WTC11 (cell line): ENCODE measurements at regions not wholly inside any gene's neighbourhood (a gene's known extent, or its start where the extent isn't known, plus 50 kb on each side); places are given as distances from the start of the nearest gene placed in this dataset.
"Not testable (repeated sequence)": the region's sequence is repeated elsewhere in the genome, so short reads cannot be mapped to it uniquely, and the experiment has no call there.

Experiments used
- ATAC-seq: fragments of 200-7000 bp; cut with Tn5 transposase; 2 replicates; pipeline ENCODE4 v1.10.0; 2021; ENCODE audit warnings: mild to moderate bottlenecking, moderate library complexity
- CTCF ChIA-PET: fragments of 300-600 bp; sonication (Branson Sonifier 250); formaldehyde crosslinking; loops from one replicate; lab custom pipeline; 2021; ENCODE audit warnings: antibody characterized with exemption; lab: Charles Lee
- POLR2A ChIA-PET: fragments of 350-600 bp; sonication (Branson Sonifier 250); formaldehyde crosslinking; loops from one replicate; lab custom pipeline; 2021; ENCODE audit warnings: antibody characterized with exemption; lab: Charles Lee
- DNase-seq: peaks from one replicate; pipeline ENCODE4 v3.0.0; 2021; ENCODE audit warnings: low spot score
- H3K27ac Mint-ChIP-seq: 2 replicates; pipeline ENCODE4 v1.8.0; 2021; ENCODE audit warnings: mixed read lengths
- H3K27me3 Mint-ChIP-seq: 2 replicates; pipeline ENCODE4 v1.8.0; 2021; ENCODE audit warnings: low read depth, mild to moderate bottlenecking, moderate library complexity, mixed read lengths
- H3K36me3 Mint-ChIP-seq: 2 replicates; pipeline ENCODE4 v1.8.0; 2021; ENCODE audit warnings: mixed read lengths
- H3K4me1 Mint-ChIP-seq: 2 replicates; pipeline ENCODE4 v1.8.0; 2022; ENCODE audit warnings: mixed read lengths
- H3K4me3 Mint-ChIP-seq: 2 replicates; pipeline ENCODE4 v1.8.0; 2021; ENCODE audit warnings: mild to moderate bottlenecking, moderate library complexity, mixed read lengths
- H3K9me3 Mint-ChIP-seq: 2 replicates; pipeline ENCODE4 v1.8.0; 2021; ENCODE audit warnings: mixed read lengths
- AR ChIP-seq: fragments of 250-450 bp; sonication (Bioruptor Pico); IDR thresholded peaks from 2 replicates; pipeline ENCODE4 v1.9.0; 2021; ENCODE audit warnings: mild to moderate bottlenecking
- ATF3 ChIP-seq: sonication (generic); formaldehyde crosslinking; conservative IDR thresholded peaks from 2 replicates; pipeline ENCODE4 v1.8.1; 2022; ENCODE audit warnings: mild to moderate bottlenecking, missing genetic modification reagents
- CREM ChIP-seq: sonication (generic); formaldehyde crosslinking; IDR thresholded peaks from 2 replicates; pipeline ENCODE4 v1.8.1; 2022; ENCODE audit warnings: mild to moderate bottlenecking, missing genetic modification reagents, moderate library complexity
- FOXJ3 ChIP-seq: sonication (generic); formaldehyde crosslinking; IDR thresholded peaks from 2 replicates; pipeline ENCODE4 v1.9.0; 2021; ENCODE audit warnings: missing genetic modification reagents, mild to moderate bottlenecking, borderline replicate concordance
- IRF1 ChIP-seq: sonication (generic); formaldehyde crosslinking; IDR thresholded peaks from 2 replicates; pipeline ENCODE4 v1.8.0; 2023; ENCODE audit warnings: missing genetic modification reagents
- IRF2 ChIP-seq: sonication (generic); formaldehyde crosslinking; IDR thresholded peaks from 2 replicates; pipeline ENCODE4 v1.8.0; 2022; ENCODE audit warnings: low read depth, missing genetic modification reagents, borderline replicate concordance
- JAZF1 ChIP-seq: fragments of 250-450 bp; sonication (Bioruptor Pico); IDR thresholded peaks from 2 replicates; pipeline ENCODE4 v1.9.0; 2021; ENCODE audit warnings: moderate library complexity, mild to moderate bottlenecking, inconsistent platforms
- MLX ChIP-seq: sonication (generic); formaldehyde crosslinking; IDR thresholded peaks from 2 replicates; pipeline ENCODE4 v1.8.1; 2023; ENCODE audit warnings: mild to moderate bottlenecking, missing genetic modification reagents, moderate library complexity
- MXD4 ChIP-seq: fragments of 250-450 bp; sonication (Bioruptor Pico); IDR thresholded peaks from 2 replicates; pipeline ENCODE4 v1.8.0; 2021; ENCODE audit warnings: mild to moderate bottlenecking, moderate library complexity, borderline replicate concordance
- PREB ChIP-seq: sonication (generic); formaldehyde crosslinking; IDR thresholded peaks from 2 replicates; pipeline ENCODE4 v1.8.1; 2022; ENCODE audit warnings: mild to moderate bottlenecking, missing genetic modification reagents, moderate library complexity, borderline replicate concordance
- RELA ChIP-seq: sonication (generic); formaldehyde crosslinking; IDR thresholded peaks from 2 replicates; pipeline ENCODE4 v1.8.1; 2022; ENCODE audit warnings: missing genetic modification reagents, mild to moderate bottlenecking, borderline replicate concordance
- RORB ChIP-seq: fragments of 250-450 bp; sonication (Bioruptor Pico); IDR thresholded peaks from 2 replicates; pipeline ENCODE4 v1.9.0; 2021; ENCODE audit warnings: mild to moderate bottlenecking
- SMAD3 ChIP-seq: sonication (generic); formaldehyde crosslinking; IDR thresholded peaks from 2 replicates; pipeline ENCODE4 v1.8.0; 2022; ENCODE audit warnings: missing genetic modification reagents, mild to moderate bottlenecking, borderline replicate concordance
- SMAD4 ChIP-seq: sonication (generic); formaldehyde crosslinking; IDR thresholded peaks from 2 replicates; pipeline ENCODE4 v1.8.0; 2022; ENCODE audit warnings: mild to moderate bottlenecking, missing genetic modification reagents
- SP1 ChIP-seq: sonication (generic); formaldehyde crosslinking; conservative IDR thresholded peaks from 2 replicates; pipeline ENCODE4 v1.8.1; 2022; ENCODE audit warnings: missing genetic modification reagents
- USF2 ChIP-seq: sonication (generic); formaldehyde crosslinking; IDR thresholded peaks from 2 replicates; pipeline ENCODE4 v1.8.1; 2023; ENCODE audit warnings: mild to moderate bottlenecking, missing genetic modification reagents, moderate library complexity
- ZBTB43 ChIP-seq: sonication (generic); formaldehyde crosslinking; IDR thresholded peaks from 2 replicates; pipeline ENCODE4 v1.8.1; 2023; ENCODE audit warnings: mild to moderate bottlenecking, missing genetic modification reagents
- ZNF263 ChIP-seq: sonication (generic); formaldehyde crosslinking; IDR thresholded peaks from 2 replicates; pipeline ENCODE4 v1.8.1; 2022; ENCODE audit warnings: low read depth, mild to moderate bottlenecking, moderate library complexity, missing genetic modification reagents
- ZNF671 ChIP-seq: fragments of 250-450 bp; sonication (Bioruptor Pico); IDR thresholded peaks from 2 replicates; pipeline ENCODE4 v1.8.0; 2021; ENCODE audit warnings: mild to moderate bottlenecking

GRCh38 chr5:115450741-115451140 lies 93.8 kb downstream of the FEM1C start (continued):
- no peak for TF ChIP-seq AR (CRISPR knock-in tag)

- peaks cover 17% of the 10 kb centered on the region for H3K9me3 Mint-ChIP-seq
- H3K27ac Mint-ChIP-seq, POLR2A ChIA-PET, H3K36me3 Mint-ChIP-seq, ATAC-seq, CTCF ChIA-PET, H3K4me3 Mint-ChIP-seq, H3K27me3 Mint-ChIP-seq, DNase-seq, H3K4me1 Mint-ChIP-seq: not testable (repeated sequence)
Measured at GRCh38 chr5:115448630-115449029, 95.9 kb downstream of the FEM1C start.

GRCh38 chr5:115440782-115441451 lies 103.7 kb downstream of the FEM1C start:
- peaks cover 55% of the 10 kb centered on the region for H3K9me3 Mint-ChIP-seq

GRCh38 chr5:115439639-115440038 lies 104.9 kb downstream of the FEM1C start:
- Mint-ChIP-seq H3K27me3 (peaks cover 12% of the 10 kb centered on the region), H3K4me1 (no peaks in the 10 kb centered on the region), H3K4me3 (no peak overlapping the region), H3K9me3 (peaks cover 55% of the 10 kb centered on the region), H3K27ac (no peak overlapping the region), H3K36me3 (peaks cover 33% of the 10 kb centered on the region)
- ATAC-seq (no peak), DNase-seq (no peak)
- ChIA-PET POLR2A (no interaction called here), CTCF (no interaction called here)
- TF ChIP-seq IRF1 (CRISPR knock-in tag), result no peak
- TF ChIP-seq USF2, result no peak
- TF ChIP-seq SMAD3 (CRISPR knock-in tag), result no peak
- TF ChIP-seq ZBTB43 (CRISPR knock-in tag), result no peak
- TF ChIP-seq SMAD4 (CRISPR knock-in tag), result no peak
- no peak for TF ChIP-seq ZNF671
- no peak for TF ChIP-seq SP1 (CRISPR knock-in tag)
- TF ChIP-seq FOXJ3 (CRISPR knock-in tag), result no peak
- TF ChIP-seq RELA (CRISPR knock-in tag), result no peak
- TF ChIP-seq IRF2 (CRISPR knock-in tag), result no peak
- no peak for TF ChIP-seq PREB (CRISPR knock-in tag)
- TF ChIP-seq MLX (CRISPR knock-in tag), result no peak
- no peak for TF ChIP-seq ZNF263 (CRISPR knock-in tag)
- TF ChIP-seq AR (CRISPR knock-in tag), result no peak
- TF ChIP-seq MXD4, result no peak

More at GRCh38 chr5:115440782-115441451, 103.7 kb downstream of the FEM1C start:
- Mint-ChIP-seq H3K36me3 (peaks cover 33% of the 10 kb centered on the region), H3K27me3 (peaks cover 14% of the 10 kb centered on the region), H3K4me1 (no peaks in the 10 kb centered on the region), H3K27ac (no peak overlapping the region), H3K4me3 (no peak overlapping the region)
- ATAC-seq (no peak), DNase-seq (no peak)
- ChIA-PET POLR2A (no interaction called here), CTCF (interaction anchor here (0.5 kb wide), 1 partner anchor 76 kb away, joined by 3 read pairs; no protein-coding TSS in a partner anchor)
- no peak for TF ChIP-seq FOXJ3 (CRISPR knock-in tag)
- TF ChIP-seq SMAD4 (CRISPR knock-in tag), result no peak
- TF ChIP-seq ATF3 (CRISPR knock-in tag), result no peak
- no peak for TF ChIP-seq RORB (CRISPR knock-in tag)
- TF ChIP-seq CREM (CRISPR knock-in tag), result no peak
- TF ChIP-seq JAZF1 (CRISPR knock-in tag), result no peak
